ENCODE measurements at regions not wholly inside any gene's neighbourhood (a gene's known extent, or its start where the extent isn't known, plus 50 kb on each side); places are given as distances from the start of the nearest gene placed in this dataset.

DNA sequence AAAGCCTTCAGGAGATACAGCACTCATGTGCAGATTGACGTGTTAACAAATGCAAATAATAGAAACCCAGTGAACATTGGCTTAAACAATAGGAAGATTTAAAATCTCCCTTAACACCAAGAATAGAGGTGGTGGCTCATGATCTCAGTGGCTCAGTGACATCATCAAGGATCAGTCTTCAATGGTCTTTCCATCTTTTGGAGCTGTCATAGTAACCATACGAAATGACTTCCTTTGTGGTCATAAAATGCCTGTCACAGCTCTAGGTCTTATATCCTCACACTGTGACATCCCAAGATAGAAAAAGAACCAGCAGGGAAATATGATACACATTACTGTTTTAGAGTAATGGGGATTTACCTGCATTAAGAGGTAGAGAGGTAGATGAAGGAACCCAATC, 59.6 kb upstream of the ACKR3 start:
- Histone ChIP-seq H2AFZ (no peak overlapping the region), H3K9me3 (ENCODE audit: low read depth) (no peaks in the 10 kb centered on the region), H4K20me1 (ENCODE audit: insufficient read depth, poor library complexity, severe bottlenecking) (no peaks in the 10 kb centered on the region), H3K4me2 (no peak overlapping the region), H3K4me1 (ENCODE audit: insufficient read depth) (no peaks in the 10 kb centered on the region), H3K27me3 (no peaks in the 10 kb centered on the region), H3K4me3 (no peak overlapping the region), H3K36me3 (replicated peaks; ENCODE audit: insufficient read depth, low read depth) (no peaks in the 10 kb centered on the region), H3K9me2 (replicated peaks; ENCODE audit: insufficient read depth) (no peaks in the 10 kb centered on the region), H3K27ac (no peak overlapping the region), H3K79me2 (peaks cover 2% of the 10 kb centered on the region)
- WGBS (ENCODE audit: low lambda C conversion rate, missing lambda C conversion rate): 73% methylated on average over 2 of the region's 2 CpGs
- TF ChIP-seq, protein P1, sequence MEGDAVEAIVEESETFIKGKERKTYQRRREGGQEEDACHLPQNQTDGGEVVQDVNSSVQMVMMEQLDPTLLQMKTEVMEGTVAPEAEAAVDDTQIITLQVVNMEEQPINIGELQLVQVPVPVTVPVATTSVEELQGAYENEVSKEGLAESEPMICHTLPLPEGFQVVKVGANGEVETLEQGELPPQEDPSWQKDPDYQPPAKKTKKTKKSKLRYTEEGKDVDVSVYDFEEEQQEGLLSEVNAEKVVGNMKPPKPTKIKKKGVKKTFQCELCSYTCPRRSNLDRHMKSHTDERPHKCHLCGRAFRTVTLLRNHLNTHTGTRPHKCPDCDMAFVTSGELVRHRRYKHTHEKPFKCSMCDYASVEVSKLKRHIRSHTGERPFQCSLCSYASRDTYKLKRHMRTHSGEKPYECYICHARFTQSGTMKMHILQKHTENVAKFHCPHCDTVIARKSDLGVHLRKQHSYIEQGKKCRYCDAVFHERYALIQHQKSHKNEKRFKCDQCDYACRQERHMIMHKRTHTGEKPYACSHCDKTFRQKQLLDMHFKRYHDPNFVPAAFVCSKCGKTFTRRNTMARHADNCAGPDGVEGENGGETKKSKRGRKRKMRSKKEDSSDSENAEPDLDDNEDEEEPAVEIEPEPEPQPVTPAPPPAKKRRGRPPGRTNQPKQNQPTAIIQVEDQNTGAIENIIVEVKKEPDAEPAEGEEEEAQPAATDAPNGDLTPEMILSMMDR (IDR thresholded peaks at IDR 0.05; ENCODE audit: poor library complexity): no peak
- TF ChIP-seq EZH2 (IDR thresholded peaks at IDR 0.05; ENCODE audit: borderline replicate concordance) (no peak), EZH2phosphoT487 (IDR thresholded peaks at IDR 0.05; ENCODE audit: low read depth, severe bottlenecking, unreplicated experiment) (no peak)
- DNase-seq (ENCODE audit: low spot score): no peak

DNA sequence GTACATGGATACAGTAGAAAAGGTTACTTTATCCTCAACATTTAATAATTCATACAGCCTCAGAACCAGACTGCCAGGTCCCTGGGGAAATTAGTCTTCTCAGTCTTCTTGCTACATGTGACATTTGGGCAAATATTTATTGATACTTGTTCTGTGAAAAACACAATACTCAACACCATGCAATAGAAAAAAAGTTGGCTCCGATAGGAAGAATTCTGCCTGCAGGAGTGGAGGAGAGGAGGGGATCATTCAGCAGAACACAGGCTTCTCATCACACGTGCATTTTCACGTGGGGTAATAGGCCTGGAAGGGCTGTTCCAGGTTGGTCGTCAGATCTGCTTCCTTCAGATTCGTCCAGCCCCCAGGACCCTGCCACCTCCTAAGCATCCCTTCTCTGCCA, 58.4 kb upstream of the ACKR3 start:
- Histone ChIP-seq H3K4me1 (ENCODE audit: insufficient read depth) (no peaks in the 10 kb centered on the region), H3K27ac (no peak overlapping the region), H4K20me1 (ENCODE audit: insufficient read depth, poor library complexity, severe bottlenecking) (no peaks in the 10 kb centered on the region), H3K4me2 (no peak overlapping the region), H3K79me2 (peaks cover 2% of the 10 kb centered on the region), H3K9me2 (replicated peaks; ENCODE audit: insufficient read depth) (no peaks in the 10 kb centered on the region), H3K27me3 (no peaks in the 10 kb centered on the region), H3K9me3 (ENCODE audit: low read depth) (no peaks in the 10 kb centered on the region), H3K36me3 (replicated peaks; ENCODE audit: insufficient read depth, low read depth) (no peaks in the 10 kb centered on the region), H3K4me3 (no peak overlapping the region), H2AFZ (no peak overlapping the region)
- 88% methylated on average over 5 of the region's 5 CpGs for WGBS (ENCODE audit: low lambda C conversion rate, missing lambda C conversion rate)
- DNase-seq (ENCODE audit: low spot score): no peak
- TF ChIP-seq, protein P1 (IDR thresholded peaks at IDR 0.05; ENCODE audit: poor library complexity): no peak
- TF ChIP-seq EZH2 (IDR thresholded peaks at IDR 0.05; ENCODE audit: borderline replicate concordance): no peak
- TF ChIP-seq EZH2phosphoT487 (IDR thresholded peaks at IDR 0.05; ENCODE audit: low read depth, severe bottlenecking, unreplicated experiment): no peak

DNA sequence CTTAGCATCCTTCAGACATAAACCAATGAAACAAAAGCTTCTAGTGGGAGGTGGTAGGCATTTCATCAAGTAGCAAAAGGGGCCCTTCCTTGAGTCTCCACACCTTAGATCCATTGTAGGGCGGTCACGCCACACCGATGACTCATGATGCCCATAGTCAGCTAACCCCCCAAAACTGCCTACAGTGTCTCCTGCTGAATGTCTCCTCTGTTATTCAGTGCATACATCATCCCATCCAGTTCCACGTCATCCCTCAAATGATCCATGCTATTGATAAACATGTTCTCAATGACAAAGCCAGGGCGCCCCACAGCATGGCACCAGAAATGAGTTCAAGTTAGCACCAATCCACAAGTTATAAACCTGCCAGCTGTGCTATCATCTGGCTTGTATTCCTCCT, 57.4 kb upstream of the ACKR3 start:
- no peaks in the 10 kb centered on the region for H3K27me3 ChIP-seq
- no peaks in the 10 kb centered on the region for H4K20me1 ChIP-seq (ENCODE audit: insufficient read depth, poor library complexity, severe bottlenecking)
- H3K79me2 ChIP-seq: no peaks in the 10 kb centered on the region
- no peak overlapping the region for H3K4me3 ChIP-seq
- H3K9me3 ChIP-seq (ENCODE audit: low read depth): no peaks in the 10 kb centered on the region
- H3K36me3 ChIP-seq (replicated peaks; ENCODE audit: insufficient read depth, low read depth): no peaks in the 10 kb centered on the region
- no peaks in the 10 kb centered on the region for H3K9me2 ChIP-seq (replicated peaks; ENCODE audit: insufficient read depth)
- H3K4me1 ChIP-seq (ENCODE audit: insufficient read depth): no peaks in the 10 kb centered on the region
- H3K27ac ChIP-seq: no peak overlapping the region
- H3K4me2 ChIP-seq: no peak overlapping the region
- TF ChIP-seq EZH2 (IDR thresholded peaks at IDR 0.05; ENCODE audit: borderline replicate concordance) (no peak), EZH2phosphoT487 (IDR thresholded peaks at IDR 0.05; ENCODE audit: low read depth, severe bottlenecking, unreplicated experiment) (no peak)
- TF ChIP-seq, protein P1 (IDR thresholded peaks at IDR 0.05; ENCODE audit: poor library complexity): no peak
- H2AFZ ChIP-seq: no peak overlapping the region
- no peak for DNase-seq (ENCODE audit: low spot score)
- WGBS (ENCODE audit: low lambda C conversion rate, missing lambda C conversion rate): 96% methylated on average over 5 of the region's 5 CpGs

DNA sequence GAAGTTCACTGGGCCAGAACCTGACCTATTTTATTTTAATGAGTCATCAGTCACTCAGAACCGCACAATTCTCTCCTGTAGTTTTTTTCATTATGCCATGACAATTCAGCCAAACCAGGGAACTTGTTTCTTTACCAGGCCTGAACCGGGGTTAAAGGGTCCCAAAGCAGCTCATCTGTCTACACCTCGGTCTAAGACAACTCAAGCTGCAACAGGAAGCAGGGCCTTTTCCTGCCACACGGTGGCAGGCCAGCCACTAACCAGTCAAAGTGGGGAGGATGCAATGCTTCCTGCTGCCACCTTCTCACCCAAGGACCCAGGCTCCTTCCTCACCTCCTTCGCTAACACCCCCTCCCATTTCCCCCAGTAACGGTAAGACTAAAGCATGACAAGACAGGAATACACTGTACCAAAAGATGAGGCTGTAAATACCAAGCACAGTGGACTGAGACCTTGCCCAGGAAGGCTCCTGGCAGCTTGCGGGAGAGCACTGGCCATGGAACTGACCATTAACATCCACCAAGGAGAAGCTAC, 56.7 kb upstream of the ACKR3 start:
- no peak overlapping the region for H3K4me3 ChIP-seq
- WGBS (ENCODE audit: low lambda C conversion rate, missing lambda C conversion rate): 33% methylated on average over 7 of the region's 7 CpGs
- no peaks in the 10 kb centered on the region for H3K9me2 ChIP-seq (replicated peaks; ENCODE audit: insufficient read depth)
- no peaks in the 10 kb centered on the region for H3K27me3 ChIP-seq
- no peak for TF ChIP-seq EZH2phosphoT487 (IDR thresholded peaks at IDR 0.05; ENCODE audit: low read depth, severe bottlenecking, unreplicated experiment)
- TF ChIP-seq, protein P1 (IDR thresholded peaks at IDR 0.05; ENCODE audit: poor library complexity): peak; percentile 70
- no peak for TF ChIP-seq EZH2 (IDR thresholded peaks at IDR 0.05; ENCODE audit: borderline replicate concordance)
- no peaks in the 10 kb centered on the region for H4K20me1 ChIP-seq (ENCODE audit: insufficient read depth, poor library complexity, severe bottlenecking)
- no peak overlapping the region for H3K4me2 ChIP-seq
- H3K4me1 ChIP-seq (ENCODE audit: insufficient read depth): no peaks in the 10 kb centered on the region
- no peaks in the 10 kb centered on the region for H3K36me3 ChIP-seq (replicated peaks; ENCODE audit: insufficient read depth, low read depth)
- H2AFZ ChIP-seq: no peak overlapping the region
- peak; percentile 71 for DNase-seq (ENCODE audit: low spot score)
- no peak overlapping the region for H3K27ac ChIP-seq
- no peaks in the 10 kb centered on the region for H3K9me3 ChIP-seq (ENCODE audit: low read depth)
- no peaks in the 10 kb centered on the region for H3K79me2 ChIP-seq

Measured in hepatocyte (in vitro differentiated cells).